LNCAP (cell line): ENCODE measurements at regions not wholly inside any gene's neighbourhood (a gene's known extent, or its start where the extent isn't known, plus 50 kb on each side); places are given as distances from the start of the nearest gene placed in this dataset.

Experiments used
- CTCF ChIP-seq: fragments of 450-650 bp; IDR thresholded peaks from 2 replicates; pipeline ENCODE4 v1.5.1; 2017; ENCODE audit warnings: mild to moderate bottlenecking

- TF ChIP-seq CTCF: no peak
Observed at GRCh38 chr2:16177671-16178180, 237.4 kb downstream of the MYCN start.

- TF ChIP-seq CTCF: no peak
Observed at GRCh38 chr2:16176971-16177480, 236.7 kb downstream of the MYCN start.

- no peak for TF ChIP-seq CTCF
Observed at GRCh38 chr2:16175247-16175825, 235.0 kb downstream of the MYCN start.

GRCh38 chr2:16174693-16175045 lies 234.3 kb downstream of the MYCN start:
- TF ChIP-seq CTCF: no peak

- no peak for TF ChIP-seq CTCF
Observed at GRCh38 chr2:16173893-16174692, 233.7 kb downstream of the MYCN start.

GRCh38 chr2:16172324-16173175 lies 232.2 kb downstream of the MYCN start:
- no peak for TF ChIP-seq CTCF

GRCh38 chr2:16171425-16171920 lies 231.1 kb downstream of the MYCN start:
- no peak for TF ChIP-seq CTCF
